GM12872 (cell line): ENCODE measurements at regions not wholly inside any gene's neighbourhood (a gene's known extent, or its start where the extent isn't known, plus 50 kb on each side); places are given as distances from the start of the nearest gene placed in this dataset.

ENCODE experiments used
- TF ChIP-seq, protein P1 (sequence below): IDR thresholded peaks from 3 replicates; pipeline ENCODE4 v1.5.1; 2011; ENCODE audit warnings: low read depth, mild to moderate bottlenecking, low read length, moderate library complexity; ENCODE audit not compliant: insufficient read depth

- TF ChIP-seq, protein P1, sequence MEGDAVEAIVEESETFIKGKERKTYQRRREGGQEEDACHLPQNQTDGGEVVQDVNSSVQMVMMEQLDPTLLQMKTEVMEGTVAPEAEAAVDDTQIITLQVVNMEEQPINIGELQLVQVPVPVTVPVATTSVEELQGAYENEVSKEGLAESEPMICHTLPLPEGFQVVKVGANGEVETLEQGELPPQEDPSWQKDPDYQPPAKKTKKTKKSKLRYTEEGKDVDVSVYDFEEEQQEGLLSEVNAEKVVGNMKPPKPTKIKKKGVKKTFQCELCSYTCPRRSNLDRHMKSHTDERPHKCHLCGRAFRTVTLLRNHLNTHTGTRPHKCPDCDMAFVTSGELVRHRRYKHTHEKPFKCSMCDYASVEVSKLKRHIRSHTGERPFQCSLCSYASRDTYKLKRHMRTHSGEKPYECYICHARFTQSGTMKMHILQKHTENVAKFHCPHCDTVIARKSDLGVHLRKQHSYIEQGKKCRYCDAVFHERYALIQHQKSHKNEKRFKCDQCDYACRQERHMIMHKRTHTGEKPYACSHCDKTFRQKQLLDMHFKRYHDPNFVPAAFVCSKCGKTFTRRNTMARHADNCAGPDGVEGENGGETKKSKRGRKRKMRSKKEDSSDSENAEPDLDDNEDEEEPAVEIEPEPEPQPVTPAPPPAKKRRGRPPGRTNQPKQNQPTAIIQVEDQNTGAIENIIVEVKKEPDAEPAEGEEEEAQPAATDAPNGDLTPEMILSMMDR: no peak
Measured at GRCh38 chr17:72538443-72538842, 417.6 kb downstream of the SOX9 start.

DNA sequence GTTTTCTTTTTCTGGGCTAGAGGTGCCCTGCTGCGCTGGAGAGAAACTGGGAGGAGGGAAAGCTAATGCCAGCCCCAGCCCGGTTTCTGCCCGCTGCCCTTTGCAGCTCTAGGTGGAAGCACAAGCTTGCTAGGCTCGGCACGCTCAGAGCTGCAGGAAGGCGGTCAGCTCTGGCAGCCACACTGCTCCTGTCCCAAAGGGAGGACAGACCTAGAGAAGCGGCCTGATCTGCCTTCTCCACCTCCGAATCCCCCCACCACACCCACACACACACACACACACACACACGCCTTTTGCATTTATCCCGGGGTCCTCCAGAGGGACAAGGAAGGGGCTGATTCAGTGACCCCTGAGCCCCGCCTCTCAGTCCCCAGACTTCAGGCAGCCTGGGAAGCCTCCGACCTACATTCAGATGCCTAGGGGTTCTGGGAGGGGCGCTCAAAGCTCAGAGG lies 418.1 kb downstream of the SOX9 start:
- TF ChIP-seq, protein P1: no peak

DNA sequence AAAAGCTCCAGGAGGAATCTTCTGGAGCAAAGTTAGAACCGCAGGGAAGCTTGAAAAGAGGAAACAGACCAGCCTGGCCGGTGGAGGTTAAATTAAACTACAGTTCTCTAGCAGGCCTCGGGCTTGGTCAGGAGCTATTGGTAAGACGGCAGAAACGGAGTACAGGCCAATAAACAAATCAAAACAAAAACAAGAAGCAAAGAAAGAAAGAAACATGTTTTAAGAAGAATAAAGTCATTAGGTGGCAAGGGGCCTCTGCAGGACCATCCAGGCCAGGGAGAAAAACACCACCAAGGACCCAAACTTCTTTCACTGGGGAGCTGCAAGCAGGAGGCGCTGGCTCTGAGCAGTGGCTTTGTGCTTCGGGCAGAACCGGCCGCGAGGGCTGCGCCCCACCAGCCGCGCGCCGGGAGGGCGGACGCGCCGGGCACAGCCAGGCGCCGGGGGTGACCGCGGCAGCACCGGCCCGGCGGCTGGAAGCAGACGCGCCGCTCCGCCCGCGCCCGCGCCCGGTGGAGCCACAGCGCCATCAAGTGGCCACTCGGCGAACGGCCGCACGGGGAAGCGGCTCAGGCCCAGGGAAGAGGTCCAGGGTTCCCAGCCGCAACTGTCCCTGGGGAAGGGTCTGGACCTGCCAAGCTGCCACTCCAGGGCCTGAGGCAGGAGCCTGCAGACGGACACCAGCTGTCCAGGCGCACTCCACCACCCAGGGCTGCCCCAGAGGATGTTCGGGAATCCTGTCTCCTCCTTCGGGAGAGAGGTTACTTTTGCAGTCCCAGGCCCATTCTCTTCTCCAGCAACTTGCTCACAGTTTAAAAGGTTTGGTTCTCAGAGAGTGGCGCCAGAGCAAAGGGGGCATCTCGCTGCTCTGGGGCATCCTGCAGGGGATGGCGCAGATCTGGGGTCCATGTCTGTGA lies 419.4 kb downstream of the SOX9 start:
- TF ChIP-seq, protein P1: peak; percentile 83

DNA sequence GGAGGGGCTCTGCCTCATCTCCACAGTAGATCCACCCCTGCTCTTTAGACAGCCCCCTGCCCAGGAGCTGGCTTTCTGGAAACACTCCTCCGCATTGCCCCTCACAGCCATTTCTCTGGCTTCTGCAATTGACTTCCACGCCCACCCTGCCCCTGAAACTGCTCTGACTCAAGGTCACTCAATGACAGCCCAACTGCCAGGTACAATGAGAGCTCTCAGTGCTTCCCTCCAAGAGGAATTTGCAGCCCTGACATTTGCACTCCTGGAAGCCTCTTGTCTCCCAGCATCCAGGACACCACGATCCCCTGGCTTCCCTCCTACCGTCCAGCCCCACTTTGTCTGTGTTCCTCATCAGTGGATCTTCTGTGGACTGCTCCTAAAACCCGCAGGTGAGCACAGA lies 421.5 kb downstream of the SOX9 start:
- TF ChIP-seq, protein P1: no peak

GRCh38 chr17:72545766-72546165 lies 424.9 kb downstream of the SOX9 start:
- TF ChIP-seq, protein P1: no peak

- TF ChIP-seq, protein P1: no peak
Measured at GRCh38 chr17:72553051-72553755, 432.4 kb downstream of the SOX9 start.

DNA sequence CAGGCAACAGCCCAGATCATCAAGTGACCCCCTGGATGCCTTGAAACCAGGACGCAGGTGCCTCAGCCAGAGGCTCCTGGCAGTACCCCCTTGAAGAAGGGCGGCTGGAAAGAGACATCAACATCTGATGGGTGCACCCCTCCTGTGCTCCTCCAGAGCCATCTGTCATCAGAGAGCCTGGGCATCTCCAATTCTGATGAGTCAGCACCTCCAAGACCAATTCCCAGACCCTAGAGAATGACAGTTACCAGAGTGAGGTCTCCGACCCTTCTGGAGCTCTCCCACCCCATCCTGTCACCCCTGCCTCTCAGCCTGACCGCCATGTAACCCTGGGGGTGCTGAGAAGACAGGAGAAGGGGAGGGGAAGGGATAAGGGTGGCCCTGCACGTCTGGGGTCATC lies 433.7 kb downstream of the SOX9 start:
- TF ChIP-seq, protein P1: no peak
